NCI-H1694 (cell line): ENCODE measurements at regions not wholly inside any gene's neighbourhood (a gene's known extent, or its start where the extent isn't known, plus 50 kb on each side); places are given as distances from the start of the nearest gene placed in this dataset.

Experiments used
- DNase-seq: peaks from one replicate; lab custom pipeline; 2025; lab: John Stamatoyannopoulos, UW

DNA sequence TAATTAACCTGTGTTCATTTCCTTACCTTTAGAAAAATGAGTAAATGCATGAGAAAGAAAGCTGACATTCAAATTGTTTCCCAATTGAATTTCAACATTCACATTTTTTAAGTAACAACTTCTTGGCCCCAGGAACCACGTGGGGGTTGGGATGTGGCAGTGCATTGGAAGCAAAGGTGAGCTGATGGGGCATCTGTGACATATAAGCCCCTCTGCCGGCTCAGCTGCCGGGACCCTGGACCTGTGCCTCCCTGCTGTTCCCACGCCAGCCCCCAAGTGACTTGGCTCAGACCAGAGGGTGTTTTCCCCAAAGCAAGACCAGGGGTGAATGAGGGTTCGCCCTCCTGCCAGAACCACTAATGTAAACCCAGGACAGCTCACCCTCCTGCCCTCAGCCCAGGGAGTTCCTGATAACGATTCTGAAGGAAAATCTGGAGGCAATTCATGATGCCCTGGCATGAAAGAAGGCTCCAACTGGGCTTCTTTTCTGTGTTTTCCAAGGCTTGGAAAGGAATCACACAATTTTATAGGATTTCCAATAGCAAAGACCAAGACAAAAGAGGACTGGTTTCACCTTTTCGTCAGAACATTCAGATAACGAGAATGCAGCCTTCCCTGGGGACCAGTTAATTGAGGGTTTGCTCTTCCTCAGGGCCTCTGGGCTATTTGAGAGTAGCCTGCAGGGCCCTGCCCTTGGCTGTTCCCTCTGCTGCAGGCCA, 193.2 kb upstream of the TWIST2 start:
- DNase-seq, result no peak

DNA sequence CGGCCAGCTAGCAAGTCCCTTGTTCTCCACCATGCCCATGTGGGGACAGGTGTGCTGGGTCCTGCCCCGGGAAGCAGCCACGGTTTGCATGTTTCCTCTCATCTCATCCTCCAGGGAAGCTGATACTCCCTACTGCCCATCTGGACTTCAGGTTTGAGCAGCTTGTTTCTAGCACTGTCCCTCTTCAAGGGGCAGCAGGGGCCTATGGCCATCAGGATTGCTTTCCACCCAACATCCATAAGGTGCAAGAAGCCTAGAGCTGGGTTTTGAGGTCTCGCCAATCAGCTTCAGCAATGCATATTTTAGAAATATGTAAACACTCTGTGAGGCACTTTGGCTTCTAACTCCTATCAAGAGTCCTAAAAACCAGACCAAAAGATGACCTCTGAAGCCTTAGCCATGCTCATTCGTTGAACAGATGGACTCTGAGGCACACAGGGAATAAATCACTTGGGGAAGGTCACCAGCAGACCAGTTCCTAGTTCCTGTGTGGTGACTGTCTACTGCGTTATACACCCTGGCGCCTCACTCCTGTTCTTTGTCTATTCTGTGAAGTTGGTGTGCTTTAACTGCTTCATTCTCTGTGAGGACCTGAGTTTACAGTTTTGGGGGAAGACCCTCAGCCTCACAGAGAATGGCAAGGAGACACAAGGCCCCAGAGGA, 192.6 kb upstream of the TWIST2 start:
- DNase-seq, result no peak

DNA sequence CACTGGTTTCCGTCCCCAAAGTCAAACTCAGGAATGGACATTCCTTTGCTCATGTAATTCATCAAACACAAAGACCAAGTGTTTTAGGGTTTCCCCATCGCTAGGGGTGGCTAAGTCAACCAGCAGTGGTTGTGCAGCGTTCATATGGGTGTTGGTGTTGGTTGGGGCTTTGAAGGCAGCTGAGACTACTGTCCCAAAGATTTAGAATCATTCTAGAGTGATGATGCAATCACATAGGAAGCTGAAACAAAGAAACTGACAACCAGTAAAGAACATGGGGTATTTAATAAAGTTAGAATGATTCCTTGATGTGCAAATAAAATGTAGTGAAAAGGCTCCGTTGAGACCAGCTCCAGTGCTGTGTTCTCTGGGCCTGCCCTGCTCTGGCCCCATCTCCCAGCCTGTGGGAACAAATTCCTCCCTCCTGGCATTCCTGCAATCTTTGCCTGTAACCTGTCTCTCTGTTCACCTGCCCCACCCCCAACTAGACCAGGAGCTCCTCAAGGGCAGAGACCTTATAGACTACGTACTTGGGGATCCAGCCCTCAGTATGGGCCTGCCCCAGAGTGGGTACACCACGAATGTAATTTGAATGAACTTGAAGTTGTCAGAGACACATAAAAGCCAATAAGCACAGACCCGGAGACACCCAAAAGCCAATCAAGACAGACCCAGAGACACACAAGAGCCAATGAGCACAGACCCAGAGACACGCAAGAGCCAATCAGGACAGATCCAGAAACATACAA, 191.7 kb upstream of the TWIST2 start:
- DNase-seq, result no peak

DNA sequence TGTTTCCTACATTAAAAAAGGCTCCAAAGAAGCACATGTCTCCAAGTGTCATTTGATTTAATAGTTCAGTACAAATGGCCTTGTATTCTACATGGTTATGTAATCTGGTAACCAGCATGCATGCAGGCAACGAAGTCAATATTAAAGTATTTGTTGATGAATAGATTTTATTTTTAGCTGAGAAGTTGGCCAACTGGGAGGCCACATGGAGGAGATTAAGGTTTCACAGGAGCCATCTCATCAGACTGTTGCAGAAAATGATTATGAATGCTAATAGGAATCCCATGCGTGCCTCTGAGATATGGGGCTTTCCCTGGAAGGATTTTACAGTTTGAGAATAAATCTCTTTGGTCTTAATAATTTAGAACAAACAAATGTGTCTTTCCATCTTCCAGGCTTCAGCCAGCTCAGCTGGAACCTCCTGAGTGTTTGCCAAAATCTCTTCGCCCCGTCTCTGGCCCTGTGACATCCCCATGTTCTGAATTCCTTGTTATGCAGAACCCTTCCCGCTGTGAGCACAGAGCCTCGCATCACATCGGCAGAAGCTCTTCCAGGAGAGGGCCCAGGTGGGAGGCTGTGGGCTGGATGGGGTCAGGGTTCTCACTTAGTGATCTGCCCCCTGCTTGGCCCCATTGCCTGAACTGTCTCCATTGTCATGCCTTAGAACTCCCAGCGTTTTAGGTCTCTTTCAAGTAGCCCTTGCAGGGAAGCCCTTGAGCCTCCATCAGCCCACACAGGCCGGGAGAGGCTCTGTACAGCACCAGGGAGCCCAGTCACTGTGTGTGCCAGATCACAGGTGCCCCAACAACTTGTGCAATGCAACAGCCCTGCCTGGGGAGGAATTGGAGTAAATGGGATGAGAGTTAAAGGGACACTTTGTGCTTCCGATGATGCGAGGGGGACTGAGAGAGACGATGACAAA, 190.5 kb upstream of the TWIST2 start:
- DNase-seq, result no peak

DNA sequence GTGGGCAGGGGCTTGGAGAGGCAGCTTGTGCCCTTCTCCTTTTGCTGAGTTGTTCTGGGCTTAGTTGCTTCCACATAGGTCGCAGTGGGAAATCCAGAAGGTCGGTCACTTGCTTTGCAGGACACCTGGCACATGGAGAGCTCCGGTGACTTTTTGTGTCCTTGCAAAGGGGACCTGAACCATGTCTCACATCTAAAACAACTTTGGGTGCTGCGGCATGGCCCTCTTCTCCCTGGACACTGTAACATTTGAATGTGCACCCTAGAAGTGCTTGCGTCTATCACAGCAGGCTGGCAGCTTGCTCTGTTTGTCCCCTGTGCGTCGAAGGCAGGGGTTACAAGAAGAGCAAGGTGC, 189.9 kb upstream of the TWIST2 start:
- DNase-seq, result no peak

DNA sequence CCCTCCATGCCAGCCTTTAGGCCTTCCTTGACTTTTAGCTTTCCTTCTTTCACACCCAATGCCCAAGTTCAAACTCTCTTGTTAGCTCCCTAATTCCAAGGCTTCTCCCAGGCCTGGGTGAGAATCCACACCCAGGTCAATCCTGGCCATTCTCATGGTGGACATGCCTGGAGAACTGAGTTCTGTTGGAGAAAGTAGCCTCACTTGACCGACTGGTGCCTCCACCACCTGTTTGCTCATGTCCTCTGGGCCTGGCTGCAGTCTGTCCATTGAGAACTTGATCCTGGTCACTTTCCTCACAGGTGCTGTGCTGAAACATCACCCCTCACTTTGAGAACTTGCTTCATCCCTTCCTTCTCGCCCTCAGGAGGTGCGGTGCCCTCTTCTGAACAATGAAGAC, 189.1 kb upstream of the TWIST2 start:
- DNase-seq, result no peak

DNA sequence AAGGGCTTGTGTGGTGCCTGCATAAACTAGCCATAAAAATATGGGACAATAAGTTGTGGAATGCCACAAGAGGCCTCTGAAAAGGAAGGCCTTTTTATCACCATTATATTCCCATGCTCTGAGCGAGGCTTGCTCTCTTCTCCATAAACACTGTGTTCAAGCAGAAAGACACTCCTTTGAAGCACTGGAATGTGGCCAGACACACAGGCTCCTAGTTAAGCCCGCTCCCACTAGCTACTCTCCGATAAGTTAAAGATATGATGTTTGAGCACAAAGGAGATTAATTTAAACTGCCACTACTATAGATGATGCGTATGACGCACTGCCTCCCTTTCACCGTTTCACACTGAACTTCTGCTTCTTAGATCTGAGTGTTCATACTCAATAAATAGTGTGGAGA, 188.7 kb upstream of the TWIST2 start:
- no peak for DNase-seq

DNA sequence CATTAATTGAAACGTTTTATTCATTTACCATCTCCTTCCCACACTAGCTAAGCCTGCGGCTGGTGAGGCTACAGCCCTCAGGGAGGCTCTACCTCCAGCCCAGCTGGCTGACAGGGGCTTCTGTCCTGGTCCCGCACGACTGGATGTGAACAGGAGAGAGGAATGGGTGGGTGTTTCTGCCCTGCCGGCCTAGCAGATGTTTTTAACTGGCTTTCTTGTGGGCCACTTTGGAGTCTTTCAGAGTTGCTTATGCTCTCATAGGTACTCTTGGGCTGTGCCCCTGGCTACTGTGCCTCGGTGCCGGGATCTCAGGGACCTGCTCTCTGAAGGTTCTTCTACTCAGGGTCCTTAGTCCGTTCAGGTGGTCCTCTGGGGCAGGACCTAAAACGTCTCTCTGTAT, 184.3 kb upstream of the TWIST2 start:
- no peak for DNase-seq

DNA sequence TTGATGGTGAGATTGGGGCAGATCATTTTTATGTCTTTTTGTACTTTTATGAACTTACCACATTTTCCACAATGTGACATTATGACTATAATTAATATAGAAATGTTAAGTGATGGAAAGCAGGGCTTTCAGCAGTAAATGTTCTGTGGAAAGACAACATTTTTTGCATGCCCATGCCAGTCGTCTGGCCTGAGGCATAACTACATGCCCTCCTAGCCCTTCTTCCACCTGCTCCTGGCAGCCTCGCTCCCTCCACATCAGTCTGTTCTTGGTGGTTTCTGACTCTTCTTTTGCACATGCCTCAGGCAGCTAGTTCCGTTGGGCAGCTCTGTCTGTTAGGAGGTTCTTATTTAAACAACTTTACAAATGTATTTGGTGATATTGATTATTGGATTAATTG, 182.0 kb upstream of the TWIST2 start:
- DNase-seq, result no peak

DNA sequence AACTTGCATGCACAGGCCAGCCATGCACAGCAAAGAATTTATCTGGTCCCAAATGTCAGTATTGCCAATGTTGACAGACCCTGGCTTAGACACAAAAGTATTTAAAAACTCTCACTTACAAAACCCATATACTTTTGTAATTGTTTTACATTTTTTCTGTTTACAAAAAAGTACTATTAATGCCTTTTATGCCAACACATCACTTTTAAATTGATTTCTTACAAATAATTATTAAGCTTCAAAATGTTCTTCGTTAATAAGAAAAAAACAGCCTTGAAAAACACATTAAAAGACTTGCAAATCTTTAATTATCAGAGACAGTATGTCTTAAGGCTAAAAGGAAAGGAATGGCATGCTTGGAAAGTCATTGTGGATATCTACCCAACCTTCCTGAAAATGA, 181.3 kb upstream of the TWIST2 start:
- DNase-seq, result no peak

DNA sequence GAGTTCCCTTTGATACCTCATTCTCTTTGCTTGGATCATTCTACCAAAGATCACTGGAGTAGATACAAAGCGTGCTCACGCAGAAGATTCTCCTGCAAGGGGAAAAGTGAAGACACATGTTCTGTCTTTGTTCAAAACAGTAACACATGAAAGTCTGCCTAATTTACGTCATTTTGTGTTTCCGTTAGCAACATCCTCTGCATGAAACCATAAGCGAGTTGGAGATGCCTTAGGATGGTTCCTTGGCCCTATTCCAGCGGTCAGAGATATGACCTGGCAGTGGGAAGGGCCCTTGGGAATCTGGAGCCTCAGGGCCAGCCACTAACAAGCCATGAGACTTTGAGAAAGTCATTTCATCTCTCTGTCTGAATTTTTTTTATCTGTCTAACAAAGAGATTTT, 180.9 kb upstream of the TWIST2 start:
- no peak for DNase-seq

DNA sequence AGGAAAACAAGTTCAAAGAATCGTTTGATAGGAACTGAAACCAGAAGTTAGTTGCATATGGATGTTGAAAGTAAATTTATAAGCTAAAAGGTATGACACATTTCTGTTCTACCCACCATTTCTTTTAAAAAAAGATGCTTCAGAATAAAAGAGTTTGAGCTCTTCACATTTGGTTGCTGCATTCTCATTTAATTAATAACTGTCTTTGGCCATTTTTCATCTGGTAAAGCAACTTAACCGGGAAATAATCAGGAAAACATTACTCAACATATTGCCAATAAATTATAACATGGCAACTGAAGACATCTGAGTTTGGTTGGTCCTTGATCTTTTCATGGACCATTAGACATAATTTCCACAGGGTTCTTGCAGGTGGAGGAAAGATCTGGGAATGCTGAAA, 180.2 kb upstream of the TWIST2 start:
- no peak for DNase-seq

DNA sequence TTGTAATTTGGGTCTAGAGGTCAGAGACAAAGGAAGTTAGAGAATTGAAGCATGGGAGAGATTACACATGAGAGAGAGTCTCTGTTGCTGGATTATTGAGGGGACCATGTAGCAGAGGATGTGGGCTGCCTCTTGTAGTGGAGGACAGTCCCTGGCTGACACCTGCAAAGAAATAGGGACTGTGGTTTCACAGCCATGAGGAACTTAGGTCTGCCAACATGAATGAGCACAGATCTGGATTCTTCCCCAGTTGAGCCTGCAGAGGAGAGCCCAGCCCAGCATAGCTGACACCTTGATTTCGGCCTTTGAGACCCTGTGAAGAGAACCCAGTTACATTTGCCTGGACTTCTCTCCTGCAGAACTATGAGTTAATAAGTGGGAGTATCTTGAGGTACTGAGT, 179.5 kb upstream of the TWIST2 start:
- DNase-seq, result no peak

DNA sequence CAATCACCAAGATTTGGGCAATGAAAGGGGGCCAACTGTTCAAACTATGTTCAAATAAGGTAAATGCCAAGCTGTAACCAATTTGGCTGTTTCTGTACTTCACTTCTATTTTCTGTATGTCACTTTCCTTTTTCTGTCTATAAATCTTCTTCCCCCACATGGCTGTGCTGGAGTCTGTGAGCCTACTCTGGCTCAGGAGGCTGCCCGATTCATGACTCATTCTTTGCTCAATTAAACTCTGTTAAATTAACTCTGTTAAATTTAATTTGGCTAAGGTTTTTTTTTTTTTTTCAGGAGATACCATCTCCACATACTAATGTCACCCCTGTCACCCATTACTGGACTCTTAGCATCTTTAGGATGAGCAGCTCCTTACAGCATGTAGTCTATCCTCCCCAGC, 178.8 kb upstream of the TWIST2 start:
- DNase-seq, result no peak

DNA sequence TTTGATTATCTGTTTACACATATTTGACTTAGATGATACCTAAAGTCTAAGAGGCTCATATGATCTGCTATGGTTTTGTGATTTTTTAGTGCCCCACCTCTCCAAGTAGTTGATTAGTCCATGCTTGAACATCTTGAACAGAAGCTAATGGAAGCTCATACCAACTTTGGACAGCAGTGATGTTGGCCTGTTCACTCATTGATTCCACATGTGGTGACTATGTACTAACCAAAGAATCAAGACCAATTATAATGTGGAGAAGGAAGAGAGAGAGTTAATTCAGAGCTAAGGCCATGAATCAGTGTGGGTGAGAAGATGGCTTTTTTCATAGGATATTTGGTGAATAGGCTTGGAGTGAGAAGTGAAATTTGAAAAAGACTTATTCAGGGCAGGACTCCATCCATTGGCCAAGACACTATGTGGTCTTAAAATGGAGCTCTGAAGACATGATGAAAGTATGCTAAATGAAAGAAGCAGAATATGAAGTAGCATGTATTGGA, 178.3 kb upstream of the TWIST2 start:
- DNase-seq, result no peak

DNA sequence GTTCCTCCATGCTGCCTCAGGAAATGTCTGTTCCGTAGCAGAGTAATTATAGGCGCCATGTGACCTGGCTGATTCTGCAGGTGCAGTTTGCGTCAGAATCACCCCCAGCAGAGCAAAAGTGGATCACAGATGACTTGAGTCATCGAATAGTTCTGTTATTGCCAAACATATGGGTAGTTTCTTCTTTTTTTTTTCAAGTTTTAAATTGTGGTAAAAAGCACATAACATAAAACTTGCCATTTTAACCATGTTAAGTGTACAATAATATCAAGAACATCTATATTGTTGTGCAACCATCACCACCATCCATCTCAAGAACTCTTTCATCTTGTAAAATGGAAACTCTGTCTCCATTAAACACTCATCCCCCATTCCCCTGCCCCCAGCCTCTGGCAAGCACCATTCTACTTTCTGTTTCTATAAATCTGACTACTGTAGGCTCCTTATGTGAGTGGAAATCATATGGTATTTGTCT, 177.7 kb upstream of the TWIST2 start:
- no peak for DNase-seq

DNA sequence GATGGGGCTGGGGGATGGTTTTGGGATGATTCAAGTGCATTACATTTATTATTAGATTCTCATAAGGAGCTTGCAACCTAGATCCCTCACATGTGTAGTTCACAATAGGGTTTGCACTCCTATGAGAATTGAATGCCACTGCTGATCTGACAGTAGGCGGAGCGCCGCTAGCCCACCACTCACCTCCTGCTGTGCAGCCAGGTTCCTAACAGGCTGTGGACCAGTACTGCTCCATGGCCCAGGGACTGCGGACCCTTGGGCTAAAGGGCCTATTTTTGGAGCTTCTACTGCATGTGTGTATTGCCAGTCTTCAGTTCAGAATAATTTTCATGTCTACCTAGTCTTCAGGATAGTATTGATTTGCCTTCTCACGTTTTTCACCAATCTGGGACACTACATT, 165.3 kb upstream of the TWIST2 start:
- no peak for DNase-seq

DNA sequence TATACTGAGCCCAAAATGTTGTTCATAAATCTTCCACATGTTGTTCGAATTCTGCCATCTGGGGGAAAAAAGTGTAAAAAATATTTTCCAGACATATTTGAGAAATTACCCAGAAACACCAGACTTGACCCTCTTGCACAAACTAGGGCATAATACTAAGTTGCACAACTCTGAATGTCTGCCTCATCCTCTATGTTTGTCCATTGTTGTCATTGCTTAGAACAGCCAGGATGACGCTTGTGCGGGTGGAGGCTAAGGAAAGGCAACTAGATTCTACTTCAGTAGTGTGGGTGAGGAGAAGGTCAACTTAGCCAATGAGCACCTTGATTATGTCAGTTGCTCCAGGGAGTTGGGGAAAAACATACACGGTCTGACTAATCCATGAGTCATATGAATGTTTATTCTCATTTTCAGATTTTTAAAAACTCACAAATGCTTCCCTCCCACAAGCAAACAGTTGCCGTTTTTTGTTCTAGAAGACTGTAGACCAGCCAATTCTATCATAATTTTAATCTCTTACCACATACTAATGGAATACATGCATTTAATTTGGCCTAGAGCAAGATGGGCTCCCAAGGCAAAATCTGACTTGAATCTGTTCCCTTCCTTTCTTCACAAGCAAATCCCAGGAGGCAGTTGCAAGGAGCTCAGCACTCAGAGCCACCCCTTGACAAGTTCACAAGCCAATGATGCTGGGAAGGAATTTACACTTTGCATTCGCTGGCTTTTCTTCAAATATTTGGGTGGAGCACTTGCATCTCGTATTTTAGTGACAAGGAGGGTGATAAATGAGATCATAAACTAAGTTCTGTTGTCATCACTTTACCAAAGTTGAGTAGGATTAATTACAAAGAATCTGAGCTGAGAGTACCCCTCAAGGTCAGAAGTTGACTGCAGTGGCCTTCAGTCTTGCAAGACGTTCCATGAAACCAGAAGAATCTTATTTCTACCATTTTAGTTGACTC, 163.2 kb upstream of the TWIST2 start:
- no peak for DNase-seq

DNA sequence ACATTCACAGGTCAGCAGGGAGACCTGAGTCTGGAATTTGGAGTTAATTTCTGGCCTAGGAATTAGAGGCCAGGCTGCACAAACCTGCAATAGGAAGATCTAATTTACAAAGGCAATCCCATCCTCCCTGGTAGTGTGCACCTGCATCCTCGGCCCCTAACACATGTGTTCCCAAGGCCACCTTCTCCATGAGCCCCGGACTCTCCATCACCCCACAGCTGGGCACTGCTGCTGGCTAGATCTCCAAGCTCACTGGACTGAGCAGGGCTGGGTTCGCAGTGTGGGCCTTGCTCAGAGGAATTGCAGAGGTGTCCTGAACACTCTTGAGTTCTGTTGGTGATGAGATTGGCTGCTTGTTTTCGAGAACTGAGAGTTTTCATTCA, 162.6 kb upstream of the TWIST2 start:
- DNase-seq, result no peak

DNA sequence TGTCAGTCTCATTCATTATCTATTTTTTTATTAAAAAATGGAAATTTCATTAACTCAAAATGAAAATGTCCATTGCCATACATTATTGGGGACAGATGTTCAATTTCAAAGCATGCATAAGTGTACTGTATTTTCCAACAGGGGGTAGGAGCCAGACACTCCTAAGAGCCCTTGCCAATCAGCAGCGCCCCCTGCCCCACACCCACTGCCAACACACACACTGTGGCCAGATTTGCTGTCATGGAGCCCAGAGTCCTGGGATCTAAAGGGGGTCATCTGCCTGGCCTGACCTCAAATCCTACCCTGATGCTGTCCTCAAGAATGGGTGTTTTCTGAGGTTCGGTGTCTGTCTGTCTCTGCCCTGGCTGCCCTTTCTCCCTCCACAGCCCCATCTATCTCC, 162.2 kb upstream of the TWIST2 start:
- DNase-seq, result no peak

DNA sequence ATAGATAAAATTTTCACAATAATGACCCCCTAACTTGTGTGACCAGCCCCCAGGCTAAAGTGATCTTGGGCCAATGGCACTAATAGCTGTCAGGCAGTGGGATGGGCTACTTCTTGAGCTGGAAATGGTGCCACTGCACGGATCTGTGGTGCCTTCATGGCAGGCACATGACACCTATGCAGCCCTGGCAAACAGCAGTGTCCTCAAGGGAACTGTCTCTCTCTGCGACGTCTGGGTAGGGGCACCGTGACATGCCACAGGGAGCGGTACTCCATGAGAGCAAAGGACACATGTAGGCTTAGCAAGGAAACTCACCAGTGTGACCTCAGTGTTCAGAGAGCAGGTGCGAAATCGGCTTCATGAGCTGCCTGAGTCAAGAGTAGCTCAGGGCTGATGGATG, 161.7 kb upstream of the TWIST2 start:
- DNase-seq, result no peak
